Neural cell (in vitro differentiated cells): ENCODE measurements at regions not wholly inside any gene's neighbourhood (a gene's known extent, or its start where the extent isn't known, plus 50 kb on each side); places are given as distances from the start of the nearest gene placed in this dataset.

Source experiments
- EP300 ChIP-seq: fragments of 450-650 bp; conservative IDR thresholded peaks from 2 replicates; pipeline ENCODE4 v1.6.1; 2014; ENCODE audit warnings: antibody characterized with exemption, mild to moderate bottlenecking, moderate library complexity; ENCODE audit not compliant: poor library complexity, severe bottlenecking
- EZH2 ChIP-seq: fragments of 200-600, 300-800 bp; shearing (Covaris generic), sonication (generic); IDR thresholded peaks from 2 replicates; pipeline ENCODE4 v1.6.1; 2014; ENCODE audit warnings: antibody characterized with exemption, low read length, borderline replicate concordance, mild to moderate bottlenecking; ENCODE audit not compliant: insufficient read depth, poor library complexity, severe bottlenecking
- MXI1 ChIP-seq: fragments of 450-650 bp; conservative IDR thresholded peaks from 2 replicates; pipeline ENCODE4 v1.6.1; 2014; ENCODE audit warnings: antibody characterized with exemption, mild to moderate bottlenecking; ENCODE audit not compliant: poor library complexity, severe bottlenecking
- POLR2AphosphoS5 ChIP-seq: IDR thresholded peaks from 2 replicates; pipeline ENCODE4 v1.6.1; 2012
- RAD21 ChIP-seq: fragments of 450-650 bp; conservative IDR thresholded peaks from 2 replicates; pipeline ENCODE4 v1.6.1; 2014; ENCODE audit warnings: antibody characterized with exemption, mild to moderate bottlenecking, moderate library complexity
- SMC3 ChIP-seq: fragments of 450-650 bp; conservative IDR thresholded peaks from 2 replicates; pipeline ENCODE4 v1.6.1; 2014; ENCODE audit warnings: antibody characterized with exemption, mild to moderate bottlenecking, moderate library complexity; ENCODE audit not compliant: poor library complexity
- TF ChIP-seq, protein P1 (sequence below): fragments of 450-650 bp; IDR thresholded peaks from 2 replicates; pipeline ENCODE4 v1.5.1; 2014; ENCODE audit warnings: antibody characterized with exemption, mild to moderate bottlenecking, moderate library complexity; ENCODE audit not compliant: poor library complexity, severe bottlenecking
- TF ChIP-seq, protein P2 (sequence below): IDR thresholded peaks from 2 replicates; pipeline ENCODE4 v1.6.1; 2012; ENCODE audit warnings: borderline replicate concordance

DNA sequence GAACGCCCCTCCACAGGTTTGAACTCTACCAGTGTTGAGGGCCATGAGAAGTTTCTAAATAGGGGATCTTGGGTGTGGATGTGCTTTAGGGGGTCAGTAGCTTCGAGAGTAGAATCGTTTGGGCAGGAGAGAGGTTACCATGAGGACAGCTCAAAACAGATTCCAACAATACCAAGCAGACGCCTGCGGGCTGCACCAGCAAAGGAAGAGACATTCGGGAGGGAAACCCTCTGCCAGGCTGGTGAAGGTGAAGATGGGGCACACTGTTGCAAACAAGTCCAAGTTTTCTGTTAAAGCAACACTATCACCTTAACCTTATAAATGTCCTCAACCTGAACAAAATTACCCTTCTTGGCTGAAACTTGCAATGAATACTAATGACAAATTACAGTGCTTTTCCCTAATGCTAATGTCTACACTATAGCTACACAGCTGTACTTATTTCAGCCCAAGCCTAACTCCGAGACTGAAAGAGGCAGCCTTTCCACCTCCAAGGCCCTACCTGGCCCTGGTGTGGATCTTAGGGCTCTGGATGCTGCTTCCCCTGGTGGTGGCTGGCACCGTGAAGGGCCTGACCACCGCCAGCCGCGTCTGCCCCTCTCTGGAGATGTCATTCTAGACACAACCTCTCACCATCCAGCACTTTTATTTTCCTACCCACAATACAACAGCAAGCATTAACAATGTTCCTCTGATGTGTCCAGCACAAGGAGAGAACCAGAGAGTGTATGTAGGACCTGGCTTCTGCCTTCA is 80.1 kb downstream of the DLL1 start:
- TF ChIP-seq, protein P1, sequence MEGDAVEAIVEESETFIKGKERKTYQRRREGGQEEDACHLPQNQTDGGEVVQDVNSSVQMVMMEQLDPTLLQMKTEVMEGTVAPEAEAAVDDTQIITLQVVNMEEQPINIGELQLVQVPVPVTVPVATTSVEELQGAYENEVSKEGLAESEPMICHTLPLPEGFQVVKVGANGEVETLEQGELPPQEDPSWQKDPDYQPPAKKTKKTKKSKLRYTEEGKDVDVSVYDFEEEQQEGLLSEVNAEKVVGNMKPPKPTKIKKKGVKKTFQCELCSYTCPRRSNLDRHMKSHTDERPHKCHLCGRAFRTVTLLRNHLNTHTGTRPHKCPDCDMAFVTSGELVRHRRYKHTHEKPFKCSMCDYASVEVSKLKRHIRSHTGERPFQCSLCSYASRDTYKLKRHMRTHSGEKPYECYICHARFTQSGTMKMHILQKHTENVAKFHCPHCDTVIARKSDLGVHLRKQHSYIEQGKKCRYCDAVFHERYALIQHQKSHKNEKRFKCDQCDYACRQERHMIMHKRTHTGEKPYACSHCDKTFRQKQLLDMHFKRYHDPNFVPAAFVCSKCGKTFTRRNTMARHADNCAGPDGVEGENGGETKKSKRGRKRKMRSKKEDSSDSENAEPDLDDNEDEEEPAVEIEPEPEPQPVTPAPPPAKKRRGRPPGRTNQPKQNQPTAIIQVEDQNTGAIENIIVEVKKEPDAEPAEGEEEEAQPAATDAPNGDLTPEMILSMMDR = no peak
- no peak for TF ChIP-seq EZH2
- TF ChIP-seq RAD21 = no peak
- TF ChIP-seq, protein P2, sequence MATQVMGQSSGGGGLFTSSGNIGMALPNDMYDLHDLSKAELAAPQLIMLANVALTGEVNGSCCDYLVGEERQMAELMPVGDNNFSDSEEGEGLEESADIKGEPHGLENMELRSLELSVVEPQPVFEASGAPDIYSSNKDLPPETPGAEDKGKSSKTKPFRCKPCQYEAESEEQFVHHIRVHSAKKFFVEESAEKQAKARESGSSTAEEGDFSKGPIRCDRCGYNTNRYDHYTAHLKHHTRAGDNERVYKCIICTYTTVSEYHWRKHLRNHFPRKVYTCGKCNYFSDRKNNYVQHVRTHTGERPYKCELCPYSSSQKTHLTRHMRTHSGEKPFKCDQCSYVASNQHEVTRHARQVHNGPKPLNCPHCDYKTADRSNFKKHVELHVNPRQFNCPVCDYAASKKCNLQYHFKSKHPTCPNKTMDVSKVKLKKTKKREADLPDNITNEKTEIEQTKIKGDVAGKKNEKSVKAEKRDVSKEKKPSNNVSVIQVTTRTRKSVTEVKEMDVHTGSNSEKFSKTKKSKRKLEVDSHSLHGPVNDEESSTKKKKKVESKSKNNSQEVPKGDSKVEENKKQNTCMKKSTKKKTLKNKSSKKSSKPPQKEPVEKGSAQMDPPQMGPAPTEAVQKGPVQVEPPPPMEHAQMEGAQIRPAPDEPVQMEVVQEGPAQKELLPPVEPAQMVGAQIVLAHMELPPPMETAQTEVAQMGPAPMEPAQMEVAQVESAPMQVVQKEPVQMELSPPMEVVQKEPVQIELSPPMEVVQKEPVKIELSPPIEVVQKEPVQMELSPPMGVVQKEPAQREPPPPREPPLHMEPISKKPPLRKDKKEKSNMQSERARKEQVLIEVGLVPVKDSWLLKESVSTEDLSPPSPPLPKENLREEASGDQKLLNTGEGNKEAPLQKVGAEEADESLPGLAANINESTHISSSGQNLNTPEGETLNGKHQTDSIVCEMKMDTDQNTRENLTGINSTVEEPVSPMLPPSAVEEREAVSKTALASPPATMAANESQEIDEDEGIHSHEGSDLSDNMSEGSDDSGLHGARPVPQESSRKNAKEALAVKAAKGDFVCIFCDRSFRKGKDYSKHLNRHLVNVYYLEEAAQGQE = no peak
- TF ChIP-seq EP300 = no peak
- no peak for TF ChIP-seq SMC3
- TF ChIP-seq POLR2AphosphoS5 = no peak
- TF ChIP-seq MXI1 = no peak
